HL-60 (cell line): ENCODE measurements at regions not wholly inside any gene's neighbourhood (a gene's known extent, or its start where the extent isn't known, plus 50 kb on each side); places are given as distances from the start of the nearest gene placed in this dataset.

ENCODE experiments used
- DNase-seq, 2 experiments: peaks; one replicate each; pipeline ENCODE4 v3.0.0-alpha.2; 2010 to 2020; ENCODE audit warnings: low read depth in 1 of 2, low spot score in 1 of 2
- H3K27ac ChIP-seq: fragments of 250-450 bp; sonication (Bioruptor Pico); replicated peaks from 2 replicates; pipeline ENCODE4 v1.5.1; 2020; ENCODE audit warnings: mild to moderate bottlenecking, moderate library complexity
- H3K27me3 ChIP-seq: fragments of 250-450 bp; sonication (Bioruptor Pico); 2 replicates; pipeline ENCODE4 v1.5.1; 2021; ENCODE audit warnings: mild to moderate bottlenecking, moderate library complexity; ENCODE audit not compliant: insufficient read depth, poor library complexity, severe bottlenecking
- H3K4me3 ChIP-seq: replicated peaks from 2 replicates; pipeline ENCODE4 v1.5.1; 2011; ENCODE audit warnings: mild to moderate bottlenecking, control low read depth, low read length; ENCODE audit not compliant: insufficient read depth
- GABPA ChIP-seq: IDR thresholded peaks from 2 replicates; pipeline ENCODE4 v1.6.1; 2012; ENCODE audit warnings: low read depth
- POLR2AphosphoS5 ChIP-seq: IDR thresholded peaks from 2 replicates; pipeline ENCODE4 v1.6.1; 2012; ENCODE audit warnings: low read depth
- REST ChIP-seq: IDR thresholded peaks from 2 replicates; pipeline ENCODE4 v1.6.1; 2012; ENCODE audit warnings: low read depth; ENCODE audit not compliant: insufficient replicate concordance
- SPI1 ChIP-seq: IDR thresholded peaks from 2 replicates; pipeline ENCODE4 v1.6.1; 2012; ENCODE audit warnings: low read depth, mild to moderate bottlenecking, borderline replicate concordance
- TF ChIP-seq, protein P1 (sequence below): IDR thresholded peaks from one replicate; pipeline ENCODE4 v1.5.1; 2011; ENCODE audit warnings: low read length, control low read depth, inconsistent platforms; ENCODE audit not compliant: insufficient read depth

DNA sequence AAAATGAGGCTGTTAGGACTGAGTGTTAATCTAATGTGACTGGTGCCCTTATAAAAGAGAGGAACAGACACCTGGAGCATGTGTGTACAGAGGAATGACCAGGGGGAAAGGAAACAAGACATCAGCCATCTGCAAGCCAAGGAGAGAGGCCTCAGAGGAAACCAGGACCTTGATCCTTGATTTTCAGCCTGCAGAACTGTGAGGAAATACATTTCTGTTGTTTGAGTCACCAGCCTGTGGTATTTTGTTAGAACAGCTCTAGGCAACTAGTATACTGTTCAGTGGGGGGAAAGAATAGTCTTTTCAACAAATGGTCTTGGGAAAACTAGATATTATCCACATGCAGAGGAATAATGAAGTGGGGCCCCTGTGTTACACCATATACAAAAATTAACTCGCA, 80.6 kb downstream of the CCR1 start:
- no peak overlapping the region for H3K4me3 ChIP-seq
- peak in 1 of 2 experiments; percentile 27 for DNase-seq
- TF ChIP-seq POLR2AphosphoS5: no peak
- TF ChIP-seq, protein P1, sequence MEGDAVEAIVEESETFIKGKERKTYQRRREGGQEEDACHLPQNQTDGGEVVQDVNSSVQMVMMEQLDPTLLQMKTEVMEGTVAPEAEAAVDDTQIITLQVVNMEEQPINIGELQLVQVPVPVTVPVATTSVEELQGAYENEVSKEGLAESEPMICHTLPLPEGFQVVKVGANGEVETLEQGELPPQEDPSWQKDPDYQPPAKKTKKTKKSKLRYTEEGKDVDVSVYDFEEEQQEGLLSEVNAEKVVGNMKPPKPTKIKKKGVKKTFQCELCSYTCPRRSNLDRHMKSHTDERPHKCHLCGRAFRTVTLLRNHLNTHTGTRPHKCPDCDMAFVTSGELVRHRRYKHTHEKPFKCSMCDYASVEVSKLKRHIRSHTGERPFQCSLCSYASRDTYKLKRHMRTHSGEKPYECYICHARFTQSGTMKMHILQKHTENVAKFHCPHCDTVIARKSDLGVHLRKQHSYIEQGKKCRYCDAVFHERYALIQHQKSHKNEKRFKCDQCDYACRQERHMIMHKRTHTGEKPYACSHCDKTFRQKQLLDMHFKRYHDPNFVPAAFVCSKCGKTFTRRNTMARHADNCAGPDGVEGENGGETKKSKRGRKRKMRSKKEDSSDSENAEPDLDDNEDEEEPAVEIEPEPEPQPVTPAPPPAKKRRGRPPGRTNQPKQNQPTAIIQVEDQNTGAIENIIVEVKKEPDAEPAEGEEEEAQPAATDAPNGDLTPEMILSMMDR: no peak
- peak overlapping the region; percentile 50 for H3K27ac ChIP-seq
- H3K27me3 ChIP-seq: no peaks in the 10 kb centered on the region

GRCh38 chr3:46124216-46125177, 83.6 kb downstream of the CCR1 start:
- H3K4me3 ChIP-seq: no peak overlapping the region
- TF ChIP-seq, protein P1: no peak
- TF ChIP-seq REST (no peak), GABPA (no peak), SPI1 (no peak), POLR2AphosphoS5 (no peak)
- no peak overlapping the region for H3K27ac ChIP-seq
- no peak for DNase-seq
- H3K27me3 ChIP-seq: no peaks in the 10 kb centered on the region

- H3K27ac ChIP-seq: no peak overlapping the region
- no peak for TF ChIP-seq POLR2AphosphoS5
- no peak for TF ChIP-seq REST
- no peak for TF ChIP-seq GABPA
- TF ChIP-seq, protein P1: no peak
- TF ChIP-seq SPI1: no peak
- DNase-seq: no peak
- no peaks in the 10 kb centered on the region for H3K27me3 ChIP-seq
- no peak overlapping the region for H3K4me3 ChIP-seq
Observed at GRCh38 chr3:46123646-46124045, 84.5 kb downstream of the CCR1 start.
